CD4-positive, alpha-beta memory T cell (primary cell): ENCODE measurements at regions not wholly inside any gene's neighbourhood (a gene's known extent, or its start where the extent isn't known, plus 50 kb on each side); places are given as distances from the start of the nearest gene placed in this dataset.

Source experiments
- CTCF ChIA-PET: fragments of 350-600 bp; sonication (Branson Sonifier 250); formaldehyde crosslinking; loops from one replicate; lab custom pipeline; 2021; ENCODE audit warnings: inconsistent platforms; ENCODE audit not compliant: partially characterized antibody; lab: Charles Lee
- POLR2A ChIA-PET: fragments of 350-600 bp; sonication (Branson Sonifier 250); formaldehyde crosslinking; loops from one replicate; lab custom pipeline; 2021; ENCODE audit not compliant: partially characterized antibody; lab: Charles Lee
- DNase-seq, 5 donors: peaks; one replicate each; pipeline versions ENCODE4 v3.0.0 to v3.0.0-alpha.2; 2020 to 2022; ENCODE audit warnings: mixed read lengths in 1 of 5
- H3K27ac ChIP-seq: one replicate; pipeline ENCODE4 v1.7.0; 2013; ENCODE audit warnings: low read depth, low read length
- H3K27me3 ChIP-seq: 2 replicates; pipeline ENCODE4 v1.7.0; 2013; ENCODE audit warnings: mild to moderate bottlenecking, low read length, moderate library complexity; ENCODE audit not compliant: insufficient read depth
- H3K36me3 ChIP-seq: 2 replicates; pipeline ENCODE4 v1.7.0; 2013; ENCODE audit warnings: mild to moderate bottlenecking, low read length, moderate library complexity; ENCODE audit not compliant: insufficient read depth
- H3K4me1 ChIP-seq: 2 replicates; pipeline ENCODE4 v1.7.0; 2013; ENCODE audit warnings: mild to moderate bottlenecking, low read length, moderate library complexity; ENCODE audit not compliant: insufficient read depth
- H3K4me3 ChIP-seq, 2 donors: one replicate each; pipeline ENCODE4 v1.7.0; 2013; ENCODE audit warnings: low read length in 2 of 2, mild to moderate bottlenecking in 1 of 2
- H3K9me3 ChIP-seq, 2 donors: one replicate each; pipeline ENCODE4 v1.7.0; 2013; ENCODE audit warnings: low read length in 2 of 2, control low read depth in 1 of 2; ENCODE audit not compliant: control insufficient read depth in 1 of 2
- H3K27ac Mint-ChIP-seq, 7 donors: one replicate each; pipeline ENCODE4 v1.8.0; 2020 to 2021; ENCODE audit warnings: mixed read lengths in 7 of 7, mild to moderate bottlenecking in 6 of 7, inconsistent platforms in 3 of 7, moderate library complexity in 3 of 7
- H3K27me3 Mint-ChIP-seq, 2 donors: one replicate each; pipeline ENCODE4 v1.8.0; 2020 to 2021; ENCODE audit warnings: mixed read lengths in 2 of 2
- H3K36me3 Mint-ChIP-seq, 2 donors: one replicate each; pipeline ENCODE4 v1.8.0; 2020 to 2021; ENCODE audit warnings: mixed read lengths in 2 of 2, inconsistent platforms in 1 of 2, mild to moderate bottlenecking in 1 of 2
- H3K4me1 Mint-ChIP-seq, 4 donors: one replicate each; pipeline ENCODE4 v1.8.0; 2020 to 2021; ENCODE audit warnings: mixed read lengths in 4 of 4, mild to moderate bottlenecking in 1 of 4
- H3K4me3 Mint-ChIP-seq, 8 donors: one replicate each; pipeline ENCODE4 v1.8.0; 2020 to 2021; ENCODE audit warnings: mixed read lengths in 8 of 8, mild to moderate bottlenecking in 7 of 8, moderate library complexity in 6 of 8, inconsistent platforms in 3 of 8
- H3K9me3 Mint-ChIP-seq, 8 donors: one replicate each; pipeline ENCODE4 v1.8.0; 2020 to 2021; ENCODE audit warnings: mixed read lengths in 8 of 8, mild to moderate bottlenecking in 5 of 8, inconsistent platforms in 3 of 8, moderate library complexity in 1 of 8
- intact Hi-C: fragments of 100-400 bp; cut with micrococcal nuclease; formaldehyde crosslinking; loops from one replicate; pipeline ENCODE4 v1.15.1; 2023

DNA sequence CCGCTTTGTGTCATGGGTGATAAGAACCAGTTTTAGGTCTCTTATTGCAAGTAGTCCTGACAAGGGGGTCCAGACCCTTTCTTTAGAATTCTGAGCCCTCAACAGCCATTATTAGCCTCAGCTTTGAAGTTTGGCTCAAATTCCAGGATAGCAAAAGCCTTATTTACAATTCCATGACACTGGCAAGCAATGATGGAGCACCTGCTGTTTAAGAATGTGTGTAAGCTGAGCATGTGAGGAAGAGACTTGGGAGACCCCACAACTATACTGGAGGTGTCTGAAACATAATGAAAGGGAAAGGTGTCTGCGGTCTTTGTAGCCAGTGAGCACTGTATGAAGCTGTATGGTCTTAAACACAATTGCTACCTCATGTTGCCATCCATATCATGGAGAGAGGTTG, 119.8 kb downstream of the TBX5 start:
- peaks cover 0 to 2% (median 0%) of the 10 kb centered on the region in 8 donors for H3K9me3 Mint-ChIP-seq
- intact Hi-C loops: no loop called here
- H3K9me3 ChIP-seq: no peaks in the 10 kb centered on the region
- H3K36me3 Mint-ChIP-seq: no peaks in the 10 kb centered on the region
- H3K36me3 ChIP-seq: no peaks in the 10 kb centered on the region
- H3K4me1 Mint-ChIP-seq: no peaks in the 10 kb centered on the region
- no peak overlapping the region for H3K4me3 Mint-ChIP-seq
- ChIA-PET POLR2A (no interaction called here), CTCF (interaction anchor here (0.6 kb wide), 1 partner anchor 99 kb away, joined by 3 read pairs; no protein-coding TSS in a partner anchor)
- H3K27ac Mint-ChIP-seq: no peak overlapping the region
- no peak overlapping the region for H3K4me3 ChIP-seq
- no peaks in the 10 kb centered on the region for H3K27me3 ChIP-seq
- H3K27ac ChIP-seq: no peak overlapping the region
- peaks cover 0 to 12% of the 10 kb centered on the region in 2 donors for H3K27me3 Mint-ChIP-seq
- H3K4me1 ChIP-seq: no peaks in the 10 kb centered on the region
- no peak for DNase-seq

DNA sequence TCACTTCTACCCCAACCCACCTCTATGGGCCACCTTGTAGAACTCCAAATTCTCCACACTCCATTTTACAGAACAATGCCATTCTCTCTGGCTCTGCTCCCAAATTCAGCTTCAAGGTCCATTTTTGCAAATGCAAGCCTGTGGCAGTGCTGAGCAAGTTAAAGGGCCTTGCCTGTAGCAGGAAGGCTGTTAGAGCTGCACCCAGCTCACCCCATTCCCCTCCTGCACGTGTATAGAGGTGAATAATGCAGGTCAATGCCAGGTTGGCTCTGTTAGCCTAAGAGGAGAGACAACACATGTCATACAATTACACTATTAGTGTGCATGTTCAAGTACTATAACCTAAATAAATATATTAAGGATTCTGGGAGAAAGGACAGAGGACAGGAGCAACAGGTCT, 120.4 kb downstream of the TBX5 start:
- no peak overlapping the region for H3K4me3 Mint-ChIP-seq
- H3K4me1 Mint-ChIP-seq: no peaks in the 10 kb centered on the region
- H3K9me3 ChIP-seq: no peaks in the 10 kb centered on the region
- H3K4me3 ChIP-seq: no peak overlapping the region
- H3K36me3 Mint-ChIP-seq: no peaks in the 10 kb centered on the region
- peaks cover 0 to 2% (median 0%) of the 10 kb centered on the region in 8 donors for H3K9me3 Mint-ChIP-seq
- no peak overlapping the region for H3K27ac Mint-ChIP-seq
- H3K27me3 Mint-ChIP-seq: peaks cover 0 to 12% of the 10 kb centered on the region in 2 donors
- POLR2A ChIA-PET: no interaction called here
- no peaks in the 10 kb centered on the region for H3K36me3 ChIP-seq
- CTCF ChIA-PET: no interaction called here
- no peaks in the 10 kb centered on the region for H3K4me1 ChIP-seq
- intact Hi-C loops: no loop called here
- no peaks in the 10 kb centered on the region for H3K27me3 ChIP-seq
- H3K27ac ChIP-seq: no peak overlapping the region
- DNase-seq: no peak

DNA sequence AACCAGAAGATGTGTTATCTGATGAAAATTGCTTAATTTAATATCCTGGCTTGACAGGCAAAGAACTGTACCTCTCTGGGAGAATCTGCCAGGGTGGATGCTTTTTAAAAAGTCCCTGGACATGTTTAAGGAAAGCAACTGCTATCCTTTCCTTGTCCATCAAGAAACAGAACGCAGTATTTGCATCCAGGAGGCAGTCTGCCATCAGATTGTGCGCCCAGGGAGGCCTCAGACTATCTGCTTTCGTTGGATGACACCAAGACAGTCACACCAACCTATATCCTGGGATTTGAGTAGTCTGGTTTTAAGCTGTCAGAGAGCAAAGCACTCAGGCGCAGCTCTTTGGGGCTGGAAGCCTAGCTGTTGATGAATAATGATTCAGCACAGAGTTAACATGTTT, 121.9 kb downstream of the TBX5 start:
- no peak overlapping the region for H3K4me3 Mint-ChIP-seq
- Histone ChIP-seq H3K36me3 (no peaks in the 10 kb centered on the region), H3K27me3 (no peaks in the 10 kb centered on the region), H3K27ac (no peak overlapping the region), H3K4me3 (no peak overlapping the region), H3K9me3 (no peaks in the 10 kb centered on the region), H3K4me1 (no peaks in the 10 kb centered on the region)
- no peak for DNase-seq
- POLR2A ChIA-PET: no interaction called here
- no peak overlapping the region for H3K27ac Mint-ChIP-seq
- CTCF ChIA-PET: no interaction called here
- peaks cover 0 to 2% (median 0%) of the 10 kb centered on the region in 8 donors for H3K9me3 Mint-ChIP-seq
- intact Hi-C loops: no loop called here
- H3K4me1 Mint-ChIP-seq: no peaks in the 10 kb centered on the region
- H3K36me3 Mint-ChIP-seq: no peaks in the 10 kb centered on the region
- H3K27me3 Mint-ChIP-seq: peaks cover 0 to 14% of the 10 kb centered on the region in 2 donors

DNA sequence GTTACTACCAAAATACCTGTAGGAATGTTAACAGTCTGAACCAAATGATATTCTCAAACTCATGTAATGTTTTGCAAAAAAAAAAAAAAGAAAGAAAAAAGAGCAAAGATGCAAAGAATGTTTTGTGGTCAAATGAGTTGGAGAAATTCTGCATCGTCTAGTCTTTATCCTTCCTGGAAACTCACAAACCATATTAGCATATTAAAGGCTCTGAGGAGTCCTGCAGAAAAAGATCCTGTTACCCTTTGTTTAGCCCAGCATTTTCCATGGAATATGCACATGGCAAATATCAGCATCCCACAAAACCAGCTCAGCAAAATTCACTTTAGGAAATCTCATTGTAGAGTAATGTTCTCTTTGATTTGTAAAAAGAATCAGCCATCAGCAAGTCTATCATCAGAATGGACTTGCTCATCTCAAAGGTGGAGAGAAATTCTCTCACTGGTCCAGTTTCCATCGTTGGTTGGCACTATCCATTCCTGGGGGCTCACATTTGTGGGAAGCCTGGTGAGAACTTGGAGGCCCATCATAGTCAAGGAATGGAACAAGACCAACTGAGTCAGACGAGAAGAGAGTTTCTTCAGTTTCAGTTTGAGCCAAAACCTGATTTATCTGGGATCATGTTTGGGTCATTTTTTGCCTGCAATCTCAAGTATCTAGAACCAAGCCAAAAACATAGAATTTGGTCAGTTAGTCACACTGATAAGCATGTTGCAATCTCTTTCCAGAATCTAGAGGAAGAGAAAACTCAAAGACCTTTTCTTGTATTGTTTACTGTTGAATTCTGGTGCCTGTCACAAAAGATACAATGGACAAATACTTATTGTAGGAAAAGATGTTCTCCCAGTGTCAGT, 129.8 kb downstream of the TBX5 start:
- Mint-ChIP-seq H3K4me3 (no peak overlapping the region), H3K4me1 (no peaks in the 10 kb centered on the region), H3K36me3 (no peaks in the 10 kb centered on the region), H3K27me3 (peaks cover 0 to 2% of the 10 kb centered on the region in 2 donors), H3K9me3 (peaks cover 0 to 5% (median 0%) of the 10 kb centered on the region in 8 donors), H3K27ac (no peak overlapping the region)
- no peak for DNase-seq
- H3K27ac ChIP-seq: no peak overlapping the region
- no peak overlapping the region for H3K4me3 ChIP-seq
- no peaks in the 10 kb centered on the region for H3K4me1 ChIP-seq
- POLR2A ChIA-PET: no interaction called here
- intact Hi-C loops: no loop called here
- H3K9me3 ChIP-seq: no peaks in the 10 kb centered on the region
- no peaks in the 10 kb centered on the region for H3K27me3 ChIP-seq
- H3K36me3 ChIP-seq: no peaks in the 10 kb centered on the region
- CTCF ChIA-PET: no interaction called here

DNA sequence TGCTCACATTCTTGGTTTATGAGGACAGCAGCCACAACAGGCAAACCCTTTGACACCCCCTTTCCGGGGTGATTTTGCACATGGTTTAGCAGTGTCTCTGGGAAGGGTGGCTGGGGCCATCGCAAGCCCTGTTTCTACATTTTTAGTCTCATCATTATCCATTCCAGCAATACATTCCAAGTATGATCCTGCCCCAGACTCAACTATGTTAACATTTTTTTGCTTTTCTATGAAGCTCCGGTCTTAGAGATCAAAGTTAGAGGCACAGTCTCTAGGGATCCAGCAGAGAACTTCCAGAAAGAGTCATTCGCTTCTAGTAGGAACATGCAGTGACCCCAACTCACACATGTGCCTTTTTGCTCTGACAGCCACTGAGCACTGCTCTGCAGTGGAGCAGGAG, 130.9 kb downstream of the TBX5 start:
- H3K27me3 Mint-ChIP-seq: peaks cover 0 to 2% of the 10 kb centered on the region in 2 donors
- intact Hi-C loops: no loop called here

DNA sequence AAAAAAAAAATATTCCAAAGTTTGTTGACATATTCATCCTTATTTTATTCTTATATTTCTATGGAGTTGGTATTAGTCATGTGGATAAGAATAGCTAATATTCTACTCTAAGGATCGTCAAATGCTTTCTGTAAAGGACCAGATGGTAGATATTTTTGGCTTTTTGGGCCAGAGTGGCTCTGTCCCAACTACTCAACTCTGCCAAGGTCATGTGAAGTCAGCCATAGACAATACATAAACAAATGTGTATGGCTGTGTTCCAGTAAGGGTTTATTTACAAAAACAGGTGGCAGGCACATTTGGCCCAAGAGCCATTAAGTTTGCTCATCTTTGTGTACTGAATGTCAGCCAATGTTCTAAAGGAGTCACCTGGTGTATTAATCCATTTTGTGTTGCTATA, 131.8 kb downstream of the TBX5 start:
- Mint-ChIP-seq H3K9me3 (peaks cover 0 to 5% (median 0%) of the 10 kb centered on the region in 8 donors), H3K27ac (no peak overlapping the region), H3K4me1 (no peaks in the 10 kb centered on the region), H3K4me3 (no peak overlapping the region), H3K27me3 (no peaks in the 10 kb centered on the region), H3K36me3 (no peaks in the 10 kb centered on the region)
- Histone ChIP-seq H3K4me3 (no peak overlapping the region), H3K27me3 (no peaks in the 10 kb centered on the region), H3K9me3 (no peaks in the 10 kb centered on the region), H3K36me3 (no peaks in the 10 kb centered on the region), H3K4me1 (no peaks in the 10 kb centered on the region), H3K27ac (no peak overlapping the region)
- POLR2A ChIA-PET: no interaction called here
- no peak for DNase-seq
- intact Hi-C loops: no loop called here
- CTCF ChIA-PET: no interaction called here

More for the DNA sequence above, 130.9 kb downstream of the TBX5 start:
- Mint-ChIP-seq H3K9me3 (peaks cover 0 to 5% (median 0%) of the 10 kb centered on the region in 8 donors), H3K4me1 (no peaks in the 10 kb centered on the region), H3K27ac (no peak overlapping the region), H3K4me3 (no peak overlapping the region), H3K36me3 (no peaks in the 10 kb centered on the region)
- ChIA-PET CTCF (no interaction called here), POLR2A (no interaction called here)
- Histone ChIP-seq H3K36me3 (no peaks in the 10 kb centered on the region), H3K27ac (no peak overlapping the region), H3K4me1 (no peaks in the 10 kb centered on the region), H3K27me3 (no peaks in the 10 kb centered on the region), H3K4me3 (no peak overlapping the region), H3K9me3 (no peaks in the 10 kb centered on the region)
- no peak for DNase-seq

DNA sequence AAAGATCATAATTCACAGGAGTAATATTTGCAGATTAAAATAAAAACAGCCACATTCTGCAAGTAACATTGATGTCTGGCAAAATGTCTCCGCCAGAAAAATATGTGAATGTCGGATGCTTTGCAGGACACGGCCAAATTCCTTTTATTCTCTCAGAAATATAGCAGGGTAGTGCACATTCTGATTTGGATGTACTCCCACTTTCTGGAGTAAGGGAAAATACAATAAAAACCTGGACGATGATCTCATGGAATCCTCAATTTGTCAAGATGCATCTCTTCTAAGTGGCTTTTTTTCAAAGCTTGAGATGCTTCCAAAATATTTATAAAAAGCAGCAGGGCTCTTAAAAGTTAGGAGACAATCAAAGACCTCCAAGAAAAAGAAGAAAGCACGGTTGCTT, 133.3 kb downstream of the TBX5 start:
- DNase-seq: no peak
- ChIA-PET POLR2A (no interaction called here), CTCF (no interaction called here)
- no peaks in the 10 kb centered on the region for H3K36me3 Mint-ChIP-seq
- Histone ChIP-seq H3K4me1 (no peaks in the 10 kb centered on the region), H3K27me3 (no peaks in the 10 kb centered on the region), H3K9me3 (no peaks in the 10 kb centered on the region), H3K27ac (no peak overlapping the region), H3K4me3 (no peak overlapping the region), H3K36me3 (no peaks in the 10 kb centered on the region)
- peaks cover 0 to 4% (median 0%) of the 10 kb centered on the region in 8 donors for H3K9me3 Mint-ChIP-seq
- no peaks in the 10 kb centered on the region for H3K27me3 Mint-ChIP-seq
- H3K27ac Mint-ChIP-seq: no peak overlapping the region
- peak overlapping the region in 1 of 8 donors; percentile 3 for H3K4me3 Mint-ChIP-seq
- intact Hi-C loops: no loop called here
- no peaks in the 10 kb centered on the region for H3K4me1 Mint-ChIP-seq
